ENCODE measurements at regions not wholly inside any gene's neighbourhood (a gene's known extent, or its start where the extent isn't known, plus 50 kb on each side); places are given as distances from the start of the nearest gene placed in this dataset.

GRCh38 chr2:66255867-66256266, 179.1 kb upstream of the MEIS1 start:
- TF ChIP-seq MAZ (IDR thresholded peaks at IDR 0.05; ENCODE audit: borderline replicate concordance, low read depth, low read length) (no peak), POLR2A (IDR thresholded peaks at IDR 0.05; ENCODE audit: low read depth, low read length) (no peak)
- BruUV-seq (replicated peaks), result no TSS peak
- intact Hi-C loops (cut with micrococcal nuclease) (no loop called here), dilution Hi-C loops (cut with HindIII; ENCODE audit: low sequenced_read_pairs, unreplicated experiment) (no loop called here), in situ Hi-C loops (cut with MboI; ENCODE audit: low sequenced_read_pairs) (no loop called here)
- Histone ChIP-seq H2BK120ac (ENCODE audit: low read depth, low read length) (no peak overlapping the region), H4K20me1 (ENCODE audit: insufficient read depth, low read length) (no peaks in the 10 kb centered on the region), H3K18ac (ENCODE audit: low read depth, low read length) (no peak overlapping the region), H4K91ac (ENCODE audit: insufficient read depth, low read depth, low read length) (no peak overlapping the region), H4K5ac (ENCODE audit: low read depth, low read length) (no peak overlapping the region), H3K27me3 (ENCODE audit: control insufficient read depth, insufficient read depth, low read length) (no peaks in the 10 kb centered on the region; the same call in 1 of the 2 replicates), H3K4me1 (ENCODE audit: control insufficient read depth, insufficient read depth, low read length) (no peaks in the 10 kb centered on the region), H3K4me3 (ENCODE audit: insufficient read depth, low read depth, low read length) (no peak overlapping the region), H3K9ac (ENCODE audit: low read depth, low read length) (no peak overlapping the region), H2BK20ac (ENCODE audit: low read depth, low read length) (no peak overlapping the region), H3K56ac (ENCODE audit: extremely low read depth, insufficient read depth, low read length) (no peak overlapping the region), H3K4ac (ENCODE audit: low read depth, low read length) (no peak overlapping the region), H2AK9ac (replicated peaks; ENCODE audit: low read depth, low read length, poor library complexity) (no peak overlapping the region), H2AK5ac (ENCODE audit: low read depth, low read length) (no peak overlapping the region), H2BK5ac (ENCODE audit: low read depth, low read length, poor library complexity, severe bottlenecking) (no peak overlapping the region), H3K23ac (ENCODE audit: low read depth, low read length) (no peak overlapping the region), H3K14ac (replicated peaks; ENCODE audit: low read depth, low read length) (no peak overlapping the region), H2AFZ (replicated peaks; ENCODE audit: low read length, poor library complexity) (no peak overlapping the region), H3K9me3 (ENCODE audit: control insufficient read depth, insufficient read depth, low read length) (no peaks in the 10 kb centered on the region), H3K4me2 (ENCODE audit: low read depth, low read length) (no peak overlapping the region), H3K36me3 (ENCODE audit: control insufficient read depth, insufficient read depth, low read length) (no peaks in the 10 kb centered on the region), H3K27ac (ENCODE audit: insufficient read depth, low read length) (no peak overlapping the region), H4K8ac (ENCODE audit: low read depth in 2 of 2, low read length in 2 of 2) (no peak overlapping the region), H3K79me1 (ENCODE audit: low read depth in 1 of 2, low read length in 2 of 2) (no peaks in the 10 kb centered on the region), H2BK15ac (ENCODE audit: low read depth, low read length) (no peak overlapping the region), H3K9me1 (ENCODE audit: insufficient read depth, low read length) (no peaks in the 10 kb centered on the region)
- CTCF ChIA-PET, result no interaction called here
- POLR2A ChIA-PET (ENCODE audit: unreplicated experiment), result no interaction called here
- ATAC-seq (ENCODE audit: low read depth) (no peak), DNase-seq (no peak)
- 60% methylated on average over 1 of the region's 3 CpGs; no CpG with 5 or more reads in 1 of the 2 experiments for WGBS, 2 experiments (ENCODE audit: extremely low coverage in 2 of 2, insufficient read length in 1 of 2)

Measured in IMR-90 (cell line).